Astrocyte (in vitro differentiated cells and primary cell): ENCODE measurements at regions not wholly inside any gene's neighbourhood (a gene's known extent, or its start where the extent isn't known, plus 50 kb on each side); places are given as distances from the start of the nearest gene placed in this dataset.

Experiments used
- DNase-seq: peaks from one replicate; pipeline ENCODE4 v3.0.0-alpha.2; 2010; ENCODE audit warnings: low read depth
- FAIRE-seq: peaks from 2 replicates; lab custom pipeline; 2011; peaks lifted over from hg19 to GRCh38; lab: Jason Lieb, UNC
- H2AFZ ChIP-seq: 2 replicates; pipeline ENCODE4 v1.6.0; 2012; ENCODE audit warnings: low read depth, low read length, inconsistent platforms
- H3K27ac ChIP-seq: 2 replicates; pipeline ENCODE4 v1.5.1; 2011; ENCODE audit warnings: low read depth, low read length, inconsistent platforms
- H3K27me3 ChIP-seq: 2 replicates; pipeline ENCODE4 v1.6.0; 2011; ENCODE audit warnings: low read length, inconsistent platforms; ENCODE audit not compliant: insufficient read depth
- H3K36me3 ChIP-seq: 2 replicates; pipeline ENCODE4 v1.5.1; 2011; ENCODE audit warnings: low read length, inconsistent platforms; ENCODE audit not compliant: insufficient read depth
- H3K4me1 ChIP-seq: 2 replicates; pipeline ENCODE4 v1.5.1; 2011; ENCODE audit warnings: low read length, inconsistent platforms; ENCODE audit not compliant: insufficient read depth
- H3K4me2 ChIP-seq: 2 replicates; pipeline ENCODE4 v1.6.0; 2012; ENCODE audit warnings: low read length, inconsistent platforms
- H3K4me3 ChIP-seq: 2 replicates; pipeline ENCODE4 v1.5.1; 2011; ENCODE audit warnings: low read depth, mild to moderate bottlenecking, low read length, inconsistent platforms; ENCODE audit not compliant: insufficient read depth
- H3K79me2 ChIP-seq: 2 replicates; pipeline ENCODE4 v1.6.0; 2012; ENCODE audit warnings: mild to moderate bottlenecking, low read length, inconsistent platforms; ENCODE audit not compliant: insufficient read depth
- H3K9ac ChIP-seq: 2 replicates; pipeline ENCODE4 v1.6.0; 2012; ENCODE audit warnings: mild to moderate bottlenecking, low read length, inconsistent platforms
- H3K9me3 ChIP-seq: 2 replicates; pipeline ENCODE4 v1.5.1; 2012; ENCODE audit warnings: low read depth, mild to moderate bottlenecking, low read length, inconsistent platforms; ENCODE audit not compliant: insufficient read depth
- H4K20me1 ChIP-seq: 2 replicates; pipeline ENCODE4 v1.6.0; 2012; ENCODE audit warnings: low read length, inconsistent platforms; ENCODE audit not compliant: insufficient read depth
- H3K27ac Mint-ChIP-seq: one replicate; pipeline ENCODE4 v1.8.0; 2021; ENCODE audit warnings: mild to moderate bottlenecking, mixed read lengths; ENCODE audit not compliant: unreplicated experiment
- H3K27me3 Mint-ChIP-seq: one replicate; pipeline ENCODE4 v1.8.0; 2021; ENCODE audit warnings: low read depth, mixed read lengths; ENCODE audit not compliant: unreplicated experiment
- H3K36me3 Mint-ChIP-seq: one replicate; pipeline ENCODE4 v1.8.0; 2021; ENCODE audit warnings: low read depth, mixed read lengths; ENCODE audit not compliant: unreplicated experiment
- H3K4me1 Mint-ChIP-seq: one replicate; pipeline ENCODE4 v1.8.0; 2021; ENCODE audit warnings: low read depth, mixed read lengths; ENCODE audit not compliant: unreplicated experiment
- H3K4me3 Mint-ChIP-seq: one replicate; pipeline ENCODE4 v1.8.0; 2021; ENCODE audit warnings: mild to moderate bottlenecking, moderate library complexity, mixed read lengths; ENCODE audit not compliant: unreplicated experiment
- H3K9me3 Mint-ChIP-seq: one replicate; pipeline ENCODE4 v1.8.0; 2021; ENCODE audit warnings: mild to moderate bottlenecking, mixed read lengths; ENCODE audit not compliant: unreplicated experiment
- EZH2 ChIP-seq: IDR thresholded peaks from 2 replicates; pipeline ENCODE4 v1.6.1; 2012; ENCODE audit warnings: mild to moderate bottlenecking, low read length, inconsistent platforms; ENCODE audit not compliant: insufficient read depth
- TF ChIP-seq, protein P1 (sequence below): IDR thresholded peaks from 2 replicates; pipeline ENCODE4 v1.5.1; 2011; ENCODE audit warnings: low read depth, mild to moderate bottlenecking, inconsistent platforms, low read length, moderate library complexity; ENCODE audit not compliant: insufficient read depth

DNA sequence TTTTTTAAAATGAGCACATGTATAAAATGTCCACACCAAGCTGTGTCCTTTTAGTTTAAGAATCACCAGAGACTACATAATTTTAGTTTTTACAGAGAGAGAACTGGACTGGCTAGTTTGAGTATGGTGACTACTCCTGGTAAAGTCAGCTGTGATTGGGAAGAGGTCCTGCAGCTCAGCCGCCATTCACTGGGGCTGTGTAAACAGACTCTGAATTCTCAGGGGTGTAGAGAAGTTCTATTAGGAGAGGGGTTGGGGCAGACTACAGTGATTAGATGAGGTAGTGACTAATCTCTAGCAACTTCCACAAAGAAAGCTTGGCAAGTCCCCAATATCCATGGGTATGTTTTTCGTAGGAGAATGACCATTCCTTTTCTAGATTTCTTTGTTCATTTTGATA is 341.2 kb upstream of the MAP3K7 start:
- H3K27me3 Mint-ChIP-seq, result peaks cover 6% of the 10 kb centered on the region
- no peaks in the 10 kb centered on the region for H3K9me3 ChIP-seq
- H3K36me3 Mint-ChIP-seq, result no peaks in the 10 kb centered on the region
- H4K20me1 ChIP-seq, result no peaks in the 10 kb centered on the region
- no peaks in the 10 kb centered on the region for H3K9me3 Mint-ChIP-seq
- H3K27ac ChIP-seq, result no peak overlapping the region
- no peak overlapping the region for H3K4me3 Mint-ChIP-seq
- no peak overlapping the region for H2AFZ ChIP-seq
- H3K4me1 ChIP-seq, result no peaks in the 10 kb centered on the region
- no peak for DNase-seq
- H3K4me3 ChIP-seq, result no peak overlapping the region
- H3K9ac ChIP-seq, result no peak overlapping the region
- TF ChIP-seq EZH2, result no peak
- TF ChIP-seq, protein P1, sequence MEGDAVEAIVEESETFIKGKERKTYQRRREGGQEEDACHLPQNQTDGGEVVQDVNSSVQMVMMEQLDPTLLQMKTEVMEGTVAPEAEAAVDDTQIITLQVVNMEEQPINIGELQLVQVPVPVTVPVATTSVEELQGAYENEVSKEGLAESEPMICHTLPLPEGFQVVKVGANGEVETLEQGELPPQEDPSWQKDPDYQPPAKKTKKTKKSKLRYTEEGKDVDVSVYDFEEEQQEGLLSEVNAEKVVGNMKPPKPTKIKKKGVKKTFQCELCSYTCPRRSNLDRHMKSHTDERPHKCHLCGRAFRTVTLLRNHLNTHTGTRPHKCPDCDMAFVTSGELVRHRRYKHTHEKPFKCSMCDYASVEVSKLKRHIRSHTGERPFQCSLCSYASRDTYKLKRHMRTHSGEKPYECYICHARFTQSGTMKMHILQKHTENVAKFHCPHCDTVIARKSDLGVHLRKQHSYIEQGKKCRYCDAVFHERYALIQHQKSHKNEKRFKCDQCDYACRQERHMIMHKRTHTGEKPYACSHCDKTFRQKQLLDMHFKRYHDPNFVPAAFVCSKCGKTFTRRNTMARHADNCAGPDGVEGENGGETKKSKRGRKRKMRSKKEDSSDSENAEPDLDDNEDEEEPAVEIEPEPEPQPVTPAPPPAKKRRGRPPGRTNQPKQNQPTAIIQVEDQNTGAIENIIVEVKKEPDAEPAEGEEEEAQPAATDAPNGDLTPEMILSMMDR, result no peak
- H3K27ac Mint-ChIP-seq, result no peak overlapping the region
- H3K36me3 ChIP-seq, result no peaks in the 10 kb centered on the region
- no peaks in the 10 kb centered on the region for H3K79me2 ChIP-seq
- FAIRE-seq, result no peak
- H3K4me2 ChIP-seq, result no peak overlapping the region
- H3K4me1 Mint-ChIP-seq, result peaks cover 5% of the 10 kb centered on the region
- H3K27me3 ChIP-seq, result no peaks in the 10 kb centered on the region

DNA sequence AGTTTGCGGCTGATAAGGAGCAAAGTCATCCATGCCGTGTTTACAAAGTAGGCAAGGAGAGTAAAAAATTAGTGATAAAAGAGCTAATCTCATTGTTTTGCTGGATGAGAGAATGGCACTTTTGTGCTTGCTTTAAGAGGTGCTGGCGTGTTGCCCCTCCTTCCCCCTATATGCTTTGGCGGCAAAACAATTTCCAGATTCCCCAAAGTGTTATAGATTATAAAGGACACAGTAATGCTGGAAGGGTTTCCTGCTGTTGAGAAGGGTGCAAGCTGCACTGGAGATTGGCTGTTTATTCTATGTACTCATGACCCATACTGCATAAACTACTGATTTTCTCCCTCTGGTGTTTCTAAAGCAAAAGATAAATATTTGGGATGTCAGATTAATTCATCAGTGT is 338.9 kb upstream of the MAP3K7 start:
- no peak for FAIRE-seq
- Mint-ChIP-seq H3K4me1 (peaks cover 5% of the 10 kb centered on the region), H3K36me3 (no peaks in the 10 kb centered on the region), H3K27ac (no peak overlapping the region), H3K4me3 (no peak overlapping the region), H3K9me3 (no peaks in the 10 kb centered on the region), H3K27me3 (no peaks in the 10 kb centered on the region)
- no peak overlapping the region for H3K4me3 ChIP-seq
- H3K27me3 ChIP-seq, result no peaks in the 10 kb centered on the region
- no peaks in the 10 kb centered on the region for H3K79me2 ChIP-seq
- H3K9me3 ChIP-seq, result no peaks in the 10 kb centered on the region
- H2AFZ ChIP-seq, result no peak overlapping the region
- H3K27ac ChIP-seq, result no peak overlapping the region
- no peaks in the 10 kb centered on the region for H4K20me1 ChIP-seq
- DNase-seq, result no peak
- no peaks in the 10 kb centered on the region for H3K36me3 ChIP-seq
- H3K4me1 ChIP-seq, result no peaks in the 10 kb centered on the region
- TF ChIP-seq, protein P1, result no peak
- TF ChIP-seq EZH2, result no peak
- no peak overlapping the region for H3K9ac ChIP-seq
- no peak overlapping the region for H3K4me2 ChIP-seq

DNA sequence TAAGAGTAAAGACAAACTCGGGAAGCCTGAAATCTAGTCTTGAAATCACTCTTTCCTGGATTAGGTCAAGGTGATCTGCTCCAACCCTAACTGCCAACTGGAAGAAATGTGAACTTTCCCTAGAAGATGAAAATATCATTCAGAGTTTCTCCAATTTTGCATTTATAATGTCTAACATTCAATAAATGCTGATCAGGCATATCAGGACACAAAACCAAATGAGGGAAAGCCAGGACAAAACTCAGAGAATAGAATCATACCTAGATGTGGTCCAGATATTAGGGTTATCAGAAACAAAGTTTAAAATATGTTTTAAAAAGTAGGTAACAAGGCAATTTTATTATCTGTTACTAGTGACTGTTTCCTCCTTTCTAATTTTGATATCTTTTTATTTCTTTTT is 335.5 kb upstream of the MAP3K7 start:
- H3K36me3 ChIP-seq, result no peaks in the 10 kb centered on the region
- no peaks in the 10 kb centered on the region for H3K27me3 ChIP-seq
- no peaks in the 10 kb centered on the region for H3K27me3 Mint-ChIP-seq
- no peak overlapping the region for H3K9ac ChIP-seq
- H3K4me3 ChIP-seq, result no peak overlapping the region
- DNase-seq (no peak), FAIRE-seq (no peak)
- no peak overlapping the region for H3K4me3 Mint-ChIP-seq
- H3K36me3 Mint-ChIP-seq, result no peaks in the 10 kb centered on the region
- H3K27ac Mint-ChIP-seq, result no peak overlapping the region
- TF ChIP-seq, protein P1, result no peak
- TF ChIP-seq EZH2, result no peak
- H3K4me2 ChIP-seq, result no peak overlapping the region
- H3K9me3 Mint-ChIP-seq, result no peaks in the 10 kb centered on the region
- no peak overlapping the region for H2AFZ ChIP-seq
- H4K20me1 ChIP-seq, result no peaks in the 10 kb centered on the region
- no peaks in the 10 kb centered on the region for H3K9me3 ChIP-seq
- H3K4me1 Mint-ChIP-seq, result no peaks in the 10 kb centered on the region
- no peaks in the 10 kb centered on the region for H3K4me1 ChIP-seq
- no peaks in the 10 kb centered on the region for H3K79me2 ChIP-seq
- H3K27ac ChIP-seq, result no peak overlapping the region
